Large intestine (tissue), 3 donors: ENCODE measurements at regions not wholly inside any gene's neighbourhood (a gene's known extent, or its start where the extent isn't known, plus 50 kb on each side); places are given as distances from the start of the nearest gene placed in this dataset.
"Not testable (repeated sequence)": the region's sequence is repeated elsewhere in the genome, so short reads cannot be mapped to it uniquely, and the experiment has no call there.

Experiments
- DNase-seq, 2 donors: peaks; one replicate each; pipeline versions ENCODE4 v3.0.0 to v3.0.0-alpha.2; 2013
- H3K27ac ChIP-seq: one replicate; pipeline ENCODE4 v1.5.1; 2013; ENCODE audit warnings: low read length
- H3K27me3 ChIP-seq: 2 replicates; pipeline ENCODE4 v1.6.1; 2013; ENCODE audit warnings: low read length; ENCODE audit not compliant: control insufficient read depth, insufficient read depth
- H3K36me3 ChIP-seq: 2 replicates; pipeline ENCODE4 v1.6.1; 2013; ENCODE audit warnings: low read length; ENCODE audit not compliant: control insufficient read depth, insufficient read depth
- H3K4me1 ChIP-seq: one replicate; pipeline ENCODE4 v1.6.1; 2013; ENCODE audit warnings: low read length; ENCODE audit not compliant: control insufficient read depth, insufficient read depth
- H3K4me3 ChIP-seq: one replicate; pipeline ENCODE4 v1.5.1; 2013; ENCODE audit warnings: low read length
- H3K9me3 ChIP-seq: one replicate; pipeline ENCODE4 v1.6.1; 2013; ENCODE audit warnings: mild to moderate bottlenecking, low read depth, low read length, moderate library complexity; ENCODE audit not compliant: control insufficient read depth
- WGBS: methylation state at CpG from one replicate; pipeline ENCODE4 v1.1.5; 2013; ENCODE audit warnings: low lambda C conversion rate; ENCODE audit not compliant: insufficient coverage; 5-methylcytosine and 5-hydroxymethylcytosine counted together

GRCh38 chr4:30181512-30181911, 538.7 kb upstream of the PCDH7 start:
- no peaks in the 10 kb centered on the region for H3K36me3 ChIP-seq
- DNase-seq = no peak
- no peaks in the 10 kb centered on the region for H3K27me3 ChIP-seq
- no peak overlapping the region for H3K4me3 ChIP-seq
- no peak overlapping the region for H3K27ac ChIP-seq
- no peaks in the 10 kb centered on the region for H3K9me3 ChIP-seq
- no peaks in the 10 kb centered on the region for H3K4me1 ChIP-seq
- 86% methylated on average over 4 of the region's 4 CpGs for WGBS

GRCh38 chr4:30181918-30182317, 538.3 kb upstream of the PCDH7 start:
- H3K36me3 ChIP-seq = no peaks in the 10 kb centered on the region
- no peak overlapping the region for H3K27ac ChIP-seq
- no peaks in the 10 kb centered on the region for H3K27me3 ChIP-seq
- no peak for DNase-seq
- WGBS = 100% methylated on average over 1 of the region's 2 CpGs
- no peak overlapping the region for H3K4me3 ChIP-seq
- no peaks in the 10 kb centered on the region for H3K4me1 ChIP-seq
- no peaks in the 10 kb centered on the region for H3K9me3 ChIP-seq

GRCh38 chr4:30182786-30183185, 537.4 kb upstream of the PCDH7 start:
- Histone ChIP-seq H3K9me3 (peaks cover 4% of the 10 kb centered on the region), H3K4me3 (no peak overlapping the region), H3K4me1 (no peaks in the 10 kb centered on the region), H3K36me3 (no peaks in the 10 kb centered on the region), H3K27me3 (no peaks in the 10 kb centered on the region), H3K27ac (no peak overlapping the region)
- DNase-seq = no peak
- no CpG with 5 or more reads among the region's 2 CpGs for WGBS

GRCh38 chr4:30191902-30192301, 528.3 kb upstream of the PCDH7 start:
- no peak overlapping the region for H3K4me3 ChIP-seq

GRCh38 chr4:30207389-30207788, 512.8 kb upstream of the PCDH7 start:
- Histone ChIP-seq H3K27ac (no peak overlapping the region), H3K9me3 (peaks cover 3% of the 10 kb centered on the region), H3K4me3 (no peak overlapping the region), H3K4me1 (no peaks in the 10 kb centered on the region), H3K27me3 (no peaks in the 10 kb centered on the region), H3K36me3 (no peaks in the 10 kb centered on the region)
- DNase-seq = no peak

More at GRCh38 chr4:30191902-30192301, 528.3 kb upstream of the PCDH7 start:
- Histone ChIP-seq H3K27me3 (no peaks in the 10 kb centered on the region), H3K27ac (no peak overlapping the region), H3K9me3 (peaks cover 4% of the 10 kb centered on the region), H3K4me1 (no peaks in the 10 kb centered on the region), H3K36me3 (no peaks in the 10 kb centered on the region)
- no peak for DNase-seq

GRCh38 chr4:30208731-30209435, 511.3 kb upstream of the PCDH7 start:
- H3K27ac ChIP-seq = no peak overlapping the region
- no peak for DNase-seq
- WGBS = no CpG with 5 or more reads among the region's 2 CpGs
- H3K4me1 ChIP-seq = no peaks in the 10 kb centered on the region
- H3K36me3 ChIP-seq = no peaks in the 10 kb centered on the region
- H3K4me3 ChIP-seq = no peak overlapping the region
- no peaks in the 10 kb centered on the region for H3K27me3 ChIP-seq
- peaks cover under 1% of the 10 kb centered on the region for H3K9me3 ChIP-seq

GRCh38 chr4:30215973-30216372, 504.2 kb upstream of the PCDH7 start:
- not testable (repeated sequence) for H3K9me3 ChIP-seq, H3K27ac ChIP-seq, H3K4me3 ChIP-seq, DNase-seq, H3K4me1 ChIP-seq, H3K36me3 ChIP-seq, H3K27me3 ChIP-seq
- 72% methylated on average over 3 of the region's 4 CpGs for WGBS

- H3K27me3 ChIP-seq = no peaks in the 10 kb centered on the region
Observed at GRCh38 chr4:30245140-30245539, 475.0 kb upstream of the PCDH7 start.

GRCh38 chr4:30256116-30256832, 463.9 kb upstream of the PCDH7 start:
- no CpG with 5 or more reads among the region's 3 CpGs for WGBS
- H3K4me3 ChIP-seq = no peak overlapping the region
- DNase-seq = no peak

More at GRCh38 chr4:30245140-30245539, 475.0 kb upstream of the PCDH7 start:
- peaks cover 2% of the 10 kb centered on the region for H3K9me3 ChIP-seq
- DNase-seq = no peak
- H3K4me1 ChIP-seq = no peaks in the 10 kb centered on the region
- no peak overlapping the region for H3K4me3 ChIP-seq
- no peak overlapping the region for H3K27ac ChIP-seq
- H3K36me3 ChIP-seq = no peaks in the 10 kb centered on the region

GRCh38 chr4:30258949-30259348, 461.2 kb upstream of the PCDH7 start:
- no peaks in the 10 kb centered on the region for H3K27me3 ChIP-seq
- no peaks in the 10 kb centered on the region for H3K9me3 ChIP-seq
- WGBS = 82% methylated on average over 3 of the region's 3 CpGs
- no peak overlapping the region for H3K4me3 ChIP-seq
- H3K4me1 ChIP-seq = no peaks in the 10 kb centered on the region
- H3K27ac ChIP-seq = no peak overlapping the region
- DNase-seq = no peak
- H3K36me3 ChIP-seq = no peaks in the 10 kb centered on the region

More at GRCh38 chr4:30256116-30256832, 463.9 kb upstream of the PCDH7 start:
- no peaks in the 10 kb centered on the region for H3K36me3 ChIP-seq
- H3K27me3 ChIP-seq = no peaks in the 10 kb centered on the region
- peaks cover 13% of the 10 kb centered on the region for H3K9me3 ChIP-seq
- H3K4me1 ChIP-seq = no peaks in the 10 kb centered on the region
- no peak overlapping the region for H3K27ac ChIP-seq

- no CpG with 5 or more reads among the region's 2 CpGs for WGBS
- Histone ChIP-seq H3K9me3 (peaks cover 5% of the 10 kb centered on the region), H3K27ac (no peak overlapping the region), H3K4me3 (no peak overlapping the region), H3K36me3 (no peaks in the 10 kb centered on the region), H3K4me1 (no peaks in the 10 kb centered on the region), H3K27me3 (no peaks in the 10 kb centered on the region)
- DNase-seq = no peak
Observed at GRCh38 chr4:30262379-30262778, 457.8 kb upstream of the PCDH7 start.
